ENCODE measurements at regions not wholly inside any gene's neighbourhood (a gene's known extent, or its start where the extent isn't known, plus 50 kb on each side); places are given as distances from the start of the nearest gene placed in this dataset.

- no peak overlapping the region for H3K4me2 ChIP-seq (ENCODE audit: low read length)
- H3K36me3 ChIP-seq (ENCODE audit: insufficient read depth, low read length) = no peaks in the 10 kb centered on the region
- H3K9ac ChIP-seq (ENCODE audit: low read depth, low read length) = no peak overlapping the region
- H3K4me1 ChIP-seq (ENCODE audit: control insufficient read depth, insufficient read depth, low read length) = peaks cover 23% of the 10 kb centered on the region
- H3K4me3 ChIP-seq (ENCODE audit: low read length) = no peak overlapping the region
- no peaks in the 10 kb centered on the region for H3K9me3 ChIP-seq (replicated peaks; ENCODE audit: low read length)
- no peaks in the 10 kb centered on the region for H3K27me3 ChIP-seq (ENCODE audit: control insufficient read depth, insufficient read depth, low read length)
These were observed 120.2 kb upstream of the PJA2 start for GRCh38 chr5:109529987-109530386.

GRCh38 chr5:109529520-109529919, 119.7 kb upstream of the PJA2 start:
- no peaks in the 10 kb centered on the region for H3K36me3 ChIP-seq (ENCODE audit: insufficient read depth, low read length)
- H3K4me3 ChIP-seq (ENCODE audit: low read length) = no peak overlapping the region
- H3K9me3 ChIP-seq (replicated peaks; ENCODE audit: low read length) = no peaks in the 10 kb centered on the region
- H3K4me1 ChIP-seq (ENCODE audit: control insufficient read depth, insufficient read depth, low read length) = peaks cover 23% of the 10 kb centered on the region
- no peaks in the 10 kb centered on the region for H3K27me3 ChIP-seq (ENCODE audit: control insufficient read depth, insufficient read depth, low read length)
- no peak overlapping the region for H3K9ac ChIP-seq (ENCODE audit: low read depth, low read length)
- no peak overlapping the region for H3K4me2 ChIP-seq (ENCODE audit: low read length)

GRCh38 chr5:109524555-109524954, 114.8 kb upstream of the PJA2 start:
- no peak overlapping the region for H3K9ac ChIP-seq (ENCODE audit: low read depth, low read length)
- no peaks in the 10 kb centered on the region for H3K27me3 ChIP-seq (ENCODE audit: control insufficient read depth, insufficient read depth, low read length)
- no peaks in the 10 kb centered on the region for H3K9me3 ChIP-seq (replicated peaks; ENCODE audit: low read length)
- H3K4me1 ChIP-seq (ENCODE audit: control insufficient read depth, insufficient read depth, low read length) = peaks cover 4% of the 10 kb centered on the region
- no peaks in the 10 kb centered on the region for H3K36me3 ChIP-seq (ENCODE audit: insufficient read depth, low read length)
- H3K4me3 ChIP-seq (ENCODE audit: low read length) = no peak overlapping the region
- no peak overlapping the region for H3K4me2 ChIP-seq (ENCODE audit: low read length)

- no peak overlapping the region for H3K4me2 ChIP-seq (ENCODE audit: low read length)
- no peaks in the 10 kb centered on the region for H3K4me1 ChIP-seq (ENCODE audit: control insufficient read depth, insufficient read depth, low read length)
- no peaks in the 10 kb centered on the region for H3K36me3 ChIP-seq (ENCODE audit: insufficient read depth, low read length)
- H3K27me3 ChIP-seq (ENCODE audit: control insufficient read depth, insufficient read depth, low read length) = no peaks in the 10 kb centered on the region
- H3K9me3 ChIP-seq (replicated peaks; ENCODE audit: low read length) = no peaks in the 10 kb centered on the region
- no peak overlapping the region for H3K4me3 ChIP-seq (ENCODE audit: low read length)
- no peak overlapping the region for H3K9ac ChIP-seq (ENCODE audit: low read depth, low read length)
These were observed 114.3 kb upstream of the PJA2 start for GRCh38 chr5:109524026-109524425.

GRCh38 chr5:109522404-109522803, 112.6 kb upstream of the PJA2 start:
- H3K27me3 ChIP-seq (ENCODE audit: control insufficient read depth, insufficient read depth, low read length) = no peaks in the 10 kb centered on the region
- no peak overlapping the region for H3K4me2 ChIP-seq (ENCODE audit: low read length)
- H3K9ac ChIP-seq (ENCODE audit: low read depth, low read length) = no peak overlapping the region
- H3K36me3 ChIP-seq (ENCODE audit: insufficient read depth, low read length) = no peaks in the 10 kb centered on the region
- H3K9me3 ChIP-seq (replicated peaks; ENCODE audit: low read length) = no peaks in the 10 kb centered on the region
- H3K4me1 ChIP-seq (ENCODE audit: control insufficient read depth, insufficient read depth, low read length) = no peaks in the 10 kb centered on the region
- H3K4me3 ChIP-seq (ENCODE audit: low read length) = no peak overlapping the region

GRCh38 chr5:109519416-109519815, 109.6 kb upstream of the PJA2 start:
- Histone ChIP-seq H3K36me3 (ENCODE audit: insufficient read depth, low read length) (no peaks in the 10 kb centered on the region), H3K4me3 (ENCODE audit: low read length) (no peak overlapping the region), H3K9ac (ENCODE audit: low read depth, low read length) (no peak overlapping the region), H3K27me3 (ENCODE audit: control insufficient read depth, insufficient read depth, low read length) (no peaks in the 10 kb centered on the region), H3K4me2 (ENCODE audit: low read length) (no peak overlapping the region), H3K4me1 (ENCODE audit: control insufficient read depth, insufficient read depth, low read length) (peaks cover 6% of the 10 kb centered on the region), H3K9me3 (replicated peaks; ENCODE audit: low read length) (no peaks in the 10 kb centered on the region)

GRCh38 chr5:109516390-109516789, 106.6 kb upstream of the PJA2 start:
- Histone ChIP-seq H3K4me3 (ENCODE audit: low read length) (no peak overlapping the region), H3K9me3 (replicated peaks; ENCODE audit: low read length) (no peaks in the 10 kb centered on the region), H3K4me1 (ENCODE audit: control insufficient read depth, insufficient read depth, low read length) (peaks cover 6% of the 10 kb centered on the region), H3K27me3 (ENCODE audit: control insufficient read depth, insufficient read depth, low read length) (no peaks in the 10 kb centered on the region), H3K36me3 (ENCODE audit: insufficient read depth, low read length) (no peaks in the 10 kb centered on the region), H3K4me2 (ENCODE audit: low read length) (peak overlapping the region; percentile 42), H3K9ac (ENCODE audit: low read depth, low read length) (no peak overlapping the region)

GRCh38 chr5:109511980-109512734, 102.4 kb upstream of the PJA2 start:
- Histone ChIP-seq H3K9me3 (replicated peaks; ENCODE audit: low read length) (no peaks in the 10 kb centered on the region), H3K4me3 (ENCODE audit: low read length) (no peak overlapping the region), H3K36me3 (ENCODE audit: insufficient read depth, low read length) (no peaks in the 10 kb centered on the region), H3K4me2 (ENCODE audit: low read length) (no peak overlapping the region), H3K4me1 (ENCODE audit: control insufficient read depth, insufficient read depth, low read length) (peaks cover 6% of the 10 kb centered on the region), H3K27me3 (ENCODE audit: control insufficient read depth, insufficient read depth, low read length) (no peaks in the 10 kb centered on the region), H3K9ac (ENCODE audit: low read depth, low read length) (no peak overlapping the region)

GRCh38 chr5:109506556-109506955, 96.8 kb upstream of the PJA2 start:
- Histone ChIP-seq H3K27me3 (ENCODE audit: control insufficient read depth, insufficient read depth, low read length) (no peaks in the 10 kb centered on the region), H3K9me3 (replicated peaks; ENCODE audit: low read length) (no peaks in the 10 kb centered on the region), H3K4me3 (ENCODE audit: low read length) (no peak overlapping the region), H3K4me1 (ENCODE audit: control insufficient read depth, insufficient read depth, low read length) (no peaks in the 10 kb centered on the region), H3K36me3 (ENCODE audit: insufficient read depth, low read length) (no peaks in the 10 kb centered on the region), H3K9ac (ENCODE audit: low read depth, low read length) (no peak overlapping the region), H3K4me2 (ENCODE audit: low read length) (no peak overlapping the region)

- H3K9me3 ChIP-seq (replicated peaks; ENCODE audit: low read length) = no peaks in the 10 kb centered on the region
- H3K9ac ChIP-seq (ENCODE audit: low read depth, low read length) = no peak overlapping the region
- no peak overlapping the region for H3K4me2 ChIP-seq (ENCODE audit: low read length)
- H3K27me3 ChIP-seq (ENCODE audit: control insufficient read depth, insufficient read depth, low read length) = no peaks in the 10 kb centered on the region
- no peaks in the 10 kb centered on the region for H3K36me3 ChIP-seq (ENCODE audit: insufficient read depth, low read length)
- H3K4me3 ChIP-seq (ENCODE audit: low read length) = no peak overlapping the region
- H3K4me1 ChIP-seq (ENCODE audit: control insufficient read depth, insufficient read depth, low read length) = no peaks in the 10 kb centered on the region
These were observed 86.3 kb upstream of the PJA2 start for GRCh38 chr5:109496112-109496511.

GRCh38 chr5:109487753-109488420, 78.1 kb upstream of the PJA2 start:
- no peaks in the 10 kb centered on the region for H3K4me1 ChIP-seq (ENCODE audit: control insufficient read depth, insufficient read depth, low read length)
- H3K36me3 ChIP-seq (ENCODE audit: insufficient read depth, low read length) = no peaks in the 10 kb centered on the region
- no peaks in the 10 kb centered on the region for H3K9me3 ChIP-seq (replicated peaks; ENCODE audit: low read length)
- no peak overlapping the region for H3K4me2 ChIP-seq (ENCODE audit: low read length)
- no peaks in the 10 kb centered on the region for H3K27me3 ChIP-seq (ENCODE audit: control insufficient read depth, insufficient read depth, low read length)
- no peak overlapping the region for H3K4me3 ChIP-seq (ENCODE audit: low read length)
- no peak overlapping the region for H3K9ac ChIP-seq (ENCODE audit: low read depth, low read length)

Data from skeletal muscle satellite cell (primary cell).